CD4-positive, alpha-beta T cell treated with Interferon gamma for 1 hour (primary cell): ENCODE measurements at regions not wholly inside any gene's neighbourhood (a gene's known extent, or its start where the extent isn't known, plus 50 kb on each side); places are given as distances from the start of the nearest gene placed in this dataset.
"Not testable (repeated sequence)": the region's sequence is repeated elsewhere in the genome, so short reads cannot be mapped to it uniquely, and the experiment has no call there.

Experiments used
- DNase-seq: peaks from one replicate; pipeline ENCODE4 v3.0.0-alpha.2; 2020

GRCh38 chr10:23974746-23975272, 234.1 kb upstream of the KIAA1217 start:
- DNase-seq = no peak

GRCh38 chr10:23975431-23975830, 233.5 kb upstream of the KIAA1217 start:
- no peak for DNase-seq

GRCh38 chr10:23976275-23976674, 232.7 kb upstream of the KIAA1217 start:
- DNase-seq = no peak

- DNase-seq = no peak
Measured at GRCh38 chr10:23978317-23978716, 230.6 kb upstream of the KIAA1217 start.

GRCh38 chr10:23980094-23980493, 228.8 kb upstream of the KIAA1217 start:
- no peak for DNase-seq

GRCh38 chr10:23981520-23982309, 227.2 kb upstream of the KIAA1217 start:
- no peak for DNase-seq

- DNase-seq = not testable (repeated sequence)
Measured at GRCh38 chr10:23984405-23984804, 224.5 kb upstream of the KIAA1217 start.

GRCh38 chr10:23988006-23988405, 220.9 kb upstream of the KIAA1217 start:
- no peak for DNase-seq

- no peak for DNase-seq
Measured at GRCh38 chr10:23994459-23995046, 214.4 kb upstream of the KIAA1217 start.

- DNase-seq = no peak
Measured at GRCh38 chr10:23999445-23999844, 209.5 kb upstream of the KIAA1217 start.

- DNase-seq = no peak
Measured at GRCh38 chr10:24000271-24000813, 208.6 kb upstream of the KIAA1217 start.

GRCh38 chr10:24006741-24007140, 202.2 kb upstream of the KIAA1217 start:
- DNase-seq = no peak

GRCh38 chr10:24007359-24007758, 201.6 kb upstream of the KIAA1217 start:
- DNase-seq = no peak

GRCh38 chr10:24008164-24009091, 200.5 kb upstream of the KIAA1217 start:
- DNase-seq = no peak

GRCh38 chr10:24009115-24009514, 199.8 kb upstream of the KIAA1217 start:
- DNase-seq = no peak

- no peak for DNase-seq
Measured at GRCh38 chr10:24009736-24010135, 199.2 kb upstream of the KIAA1217 start.

GRCh38 chr10:24010436-24010970, 198.4 kb upstream of the KIAA1217 start:
- DNase-seq = no peak

- no peak for DNase-seq
Measured at GRCh38 chr10:24012249-24012803, 196.6 kb upstream of the KIAA1217 start.

GRCh38 chr10:24027107-24027506, 181.8 kb upstream of the KIAA1217 start:
- no peak for DNase-seq

- no peak for DNase-seq
Measured at GRCh38 chr10:24034571-24034970, 174.4 kb upstream of the KIAA1217 start.

GRCh38 chr10:24035761-24036160, 173.2 kb upstream of the KIAA1217 start:
- no peak for DNase-seq

- DNase-seq = no peak
Measured at GRCh38 chr10:24039315-24039714, 169.6 kb upstream of the KIAA1217 start.
